Spleen (tissue), 7 donors: ENCODE measurements at regions not wholly inside any gene's neighbourhood (a gene's known extent, or its start where the extent isn't known, plus 50 kb on each side); places are given as distances from the start of the nearest gene placed in this dataset.

Experiments
- CTCF ChIP-seq, 11 experiments: fragments of 200-600 bp in 7 of 11; fragments of 450-650 bp in 4 of 11; sonication (generic) in 4 of 11; IDR thresholded peaks in 8 of 11; conservative IDR thresholded peaks in 3 of 11; 1 replicate in 7 of 11; 2 replicates in 4 of 11; pipeline versions ENCODE4 v1.4.0 to v1.8.0; 2016 to 2021; ENCODE audit warnings: antibody characterized with exemption in 11 of 11, inconsistent platforms in 4 of 11, mild to moderate bottlenecking in 1 of 11
- POLR2A ChIP-seq, 3 donors: fragments of 450-650 bp; IDR thresholded peaks; one replicate each; pipeline ENCODE4 v1.5.1; 2017; ENCODE audit warnings: antibody characterized with exemption in 3 of 3, mild to moderate bottlenecking in 1 of 3
- donor health status: DM: no; HTN: no; CAD: no; lungs with moderate emphysema.
- donor health status: DM: no; HTN: no; CAD: no.
- donor health status: DM: no; HTN: no; CAD: no.

DNA sequence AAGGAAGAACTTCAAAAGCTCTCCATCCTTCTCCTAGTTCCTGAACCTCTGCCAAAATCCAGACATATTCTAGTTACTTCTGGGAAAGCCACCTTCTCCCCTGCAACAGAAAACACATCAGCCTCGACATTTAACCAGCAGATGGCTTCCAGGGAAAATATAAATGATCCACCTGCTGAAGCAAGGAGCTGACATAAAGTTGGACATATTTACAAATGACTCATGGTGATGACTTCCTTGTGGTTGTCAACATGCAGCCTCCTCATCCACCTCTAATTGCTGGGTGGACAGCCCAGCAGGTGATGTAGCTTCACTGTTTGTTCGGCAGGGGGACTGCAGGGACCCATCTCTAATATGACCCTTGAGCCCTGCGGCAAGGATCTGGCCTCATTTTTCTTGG is 266.0 kb downstream of the C7orf25 start:
- no peak for TF ChIP-seq CTCF (IDR thresholded peaks at IDR 0.05 in 8 of 11, conservative IDR thresholded peaks at IDR 0.05 in 3 of 11)
- no peak for TF ChIP-seq POLR2A (IDR thresholded peaks at IDR 0.05)
